ENCODE measurements at regions not wholly inside any gene's neighbourhood (a gene's known extent, or its start where the extent isn't known, plus 50 kb on each side); places are given as distances from the start of the nearest gene placed in this dataset.

DNA sequence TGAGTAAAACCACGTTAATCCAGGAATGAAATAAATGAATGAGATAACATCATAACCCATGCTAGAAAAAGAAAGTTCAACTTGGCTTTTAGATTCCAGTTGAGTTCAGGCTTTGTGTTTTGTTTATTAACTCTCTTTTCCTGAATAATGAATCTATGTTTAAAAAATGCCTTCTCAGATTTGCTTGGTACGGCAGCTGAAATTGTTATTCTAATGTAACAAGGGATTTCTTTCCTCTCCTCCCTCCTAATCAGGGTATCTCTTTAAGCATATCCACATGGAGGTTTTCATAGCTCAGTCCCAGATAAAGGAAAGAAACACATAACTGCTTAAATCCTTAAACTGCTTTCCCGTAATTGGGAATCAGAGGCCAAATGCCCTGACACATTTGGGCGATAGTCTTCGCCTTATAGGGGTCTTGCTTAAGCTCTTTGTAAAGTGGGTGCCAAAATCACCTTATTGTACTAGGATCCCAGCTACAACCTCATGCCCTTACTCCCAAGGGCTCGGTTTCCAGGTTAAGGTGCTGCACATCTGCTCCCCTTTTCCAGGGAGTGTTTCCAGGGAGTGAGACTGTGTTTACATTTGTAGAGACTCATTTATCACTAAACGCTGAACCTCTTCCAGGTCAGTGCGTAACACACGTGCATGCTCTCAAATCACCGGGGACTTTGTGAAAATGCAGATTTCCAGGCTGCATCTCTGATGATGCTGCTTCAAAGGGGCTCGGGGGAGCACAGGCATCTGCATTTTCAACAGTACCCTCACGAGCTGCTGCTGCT lies 142.8 kb upstream of the FOXF1 start:
- Mint-ChIP-seq H3K36me3 (ENCODE audit: low read depth) (no peaks in the 10 kb centered on the region), H3K4me3 (no peak overlapping the region), H3K27me3 (ENCODE audit: insufficient read depth) (peaks cover 11% of the 10 kb centered on the region), H3K9me3 (no peaks in the 10 kb centered on the region), H3K4me1 (peaks cover 6% of the 10 kb centered on the region), H3K27ac (no peak overlapping the region)
- H3K36me3 ChIP-seq (ENCODE audit: control insufficient read depth, insufficient read depth, low read length) = no peaks in the 10 kb centered on the region
- TF ChIP-seq, protein P1, sequence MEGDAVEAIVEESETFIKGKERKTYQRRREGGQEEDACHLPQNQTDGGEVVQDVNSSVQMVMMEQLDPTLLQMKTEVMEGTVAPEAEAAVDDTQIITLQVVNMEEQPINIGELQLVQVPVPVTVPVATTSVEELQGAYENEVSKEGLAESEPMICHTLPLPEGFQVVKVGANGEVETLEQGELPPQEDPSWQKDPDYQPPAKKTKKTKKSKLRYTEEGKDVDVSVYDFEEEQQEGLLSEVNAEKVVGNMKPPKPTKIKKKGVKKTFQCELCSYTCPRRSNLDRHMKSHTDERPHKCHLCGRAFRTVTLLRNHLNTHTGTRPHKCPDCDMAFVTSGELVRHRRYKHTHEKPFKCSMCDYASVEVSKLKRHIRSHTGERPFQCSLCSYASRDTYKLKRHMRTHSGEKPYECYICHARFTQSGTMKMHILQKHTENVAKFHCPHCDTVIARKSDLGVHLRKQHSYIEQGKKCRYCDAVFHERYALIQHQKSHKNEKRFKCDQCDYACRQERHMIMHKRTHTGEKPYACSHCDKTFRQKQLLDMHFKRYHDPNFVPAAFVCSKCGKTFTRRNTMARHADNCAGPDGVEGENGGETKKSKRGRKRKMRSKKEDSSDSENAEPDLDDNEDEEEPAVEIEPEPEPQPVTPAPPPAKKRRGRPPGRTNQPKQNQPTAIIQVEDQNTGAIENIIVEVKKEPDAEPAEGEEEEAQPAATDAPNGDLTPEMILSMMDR (conservative IDR thresholded peaks at IDR 0.05) = no peak
- H3K9me3 ChIP-seq (ENCODE audit: control insufficient read depth, low read length) = no peaks in the 10 kb centered on the region
- H3K27me3 ChIP-seq (ENCODE audit: control insufficient read depth, insufficient read depth, low read length, poor library complexity, severe bottlenecking) = no peaks in the 10 kb centered on the region
- WGBS, 2 experiments (ENCODE audit: insufficient coverage in 1 of 2, insufficient read length in 1 of 2) = 87 to 89% methylated on average over 9 to 11 of the region's 12 CpGs
- no peak overlapping the region for H3K4me3 ChIP-seq (ENCODE audit: low read length)
- DNase-seq = no peak
- no peaks in the 10 kb centered on the region for H3K4me1 ChIP-seq (ENCODE audit: control insufficient read depth, insufficient read depth, low read length)
- no peak overlapping the region for H3K9ac ChIP-seq (ENCODE audit: extremely low read depth, low read length, poor library complexity, severe bottlenecking)
- H3K27ac ChIP-seq (ENCODE audit: low read depth, low read length) = no peak overlapping the region

DNA sequence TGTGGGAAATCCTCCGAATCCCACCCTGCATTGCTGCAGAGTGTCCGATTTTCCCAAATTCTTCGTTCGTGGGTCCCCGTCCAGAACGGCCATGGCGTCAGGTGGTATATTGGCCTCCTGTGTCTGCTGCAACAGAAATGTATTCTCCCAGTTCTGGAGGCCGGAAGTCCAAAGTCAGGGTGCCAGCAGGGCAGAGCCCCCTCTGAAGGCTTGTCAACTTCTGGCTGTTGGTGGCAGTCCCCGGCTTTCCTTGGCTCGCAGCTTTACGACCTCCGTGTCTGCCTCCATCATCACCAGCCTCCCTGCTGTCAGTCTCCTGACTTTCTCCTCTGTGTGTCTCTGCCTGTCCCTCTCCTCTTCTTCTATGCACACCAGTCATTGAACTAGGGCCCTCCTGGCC lies 142.1 kb upstream of the FOXF1 start:
- Mint-ChIP-seq H3K9me3 (no peaks in the 10 kb centered on the region), H3K4me1 (peaks cover 6% of the 10 kb centered on the region), H3K27ac (no peak overlapping the region), H3K36me3 (ENCODE audit: low read depth) (no peaks in the 10 kb centered on the region), H3K27me3 (ENCODE audit: insufficient read depth) (peaks cover 10% of the 10 kb centered on the region), H3K4me3 (no peak overlapping the region)
- TF ChIP-seq, protein P1 (conservative IDR thresholded peaks at IDR 0.05) = no peak
- Histone ChIP-seq H3K9me3 (ENCODE audit: control insufficient read depth, low read length) (no peaks in the 10 kb centered on the region), H3K36me3 (ENCODE audit: control insufficient read depth, insufficient read depth, low read length) (no peaks in the 10 kb centered on the region), H3K27me3 (ENCODE audit: control insufficient read depth, insufficient read depth, low read length, poor library complexity, severe bottlenecking) (no peaks in the 10 kb centered on the region), H3K9ac (ENCODE audit: extremely low read depth, low read length, poor library complexity, severe bottlenecking) (no peak overlapping the region), H3K27ac (ENCODE audit: low read depth, low read length) (no peak overlapping the region), H3K4me3 (ENCODE audit: low read length) (no peak overlapping the region), H3K4me1 (ENCODE audit: control insufficient read depth, insufficient read depth, low read length) (no peaks in the 10 kb centered on the region)
- WGBS, 2 experiments (ENCODE audit: insufficient coverage in 1 of 2, insufficient read length in 1 of 2) = 85 to 89% methylated on average over 8 to 12 of the region's 12 CpGs
- no peak for DNase-seq

DNA sequence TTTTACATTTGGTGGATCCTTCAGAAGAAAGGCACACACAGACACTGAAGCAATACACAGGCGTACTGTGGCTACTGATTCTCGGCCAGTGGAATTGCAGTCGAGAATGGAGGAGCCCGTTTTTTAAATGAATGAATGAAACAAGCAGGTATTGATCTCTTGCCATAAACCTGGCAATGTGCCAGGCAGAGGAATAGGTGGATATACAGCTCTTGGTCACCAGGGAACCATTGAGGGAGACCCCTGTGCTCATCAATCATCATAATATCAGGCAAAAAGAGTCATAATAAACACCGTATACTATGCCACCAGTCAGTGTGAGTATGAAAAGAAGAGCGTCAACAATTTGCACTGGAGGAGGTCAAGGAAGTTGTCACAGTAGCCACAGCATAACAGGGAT lies 140.3 kb upstream of the FOXF1 start:
- H3K36me3 Mint-ChIP-seq (ENCODE audit: low read depth) = no peaks in the 10 kb centered on the region

More for the DNA sequence above, 140.3 kb upstream of the FOXF1 start:
- Mint-ChIP-seq H3K27ac (no peak overlapping the region), H3K4me1 (peaks cover 6% of the 10 kb centered on the region), H3K27me3 (ENCODE audit: insufficient read depth) (peaks cover 8% of the 10 kb centered on the region), H3K9me3 (peaks cover 10% of the 10 kb centered on the region), H3K4me3 (no peak overlapping the region)
- Histone ChIP-seq H3K9ac (ENCODE audit: extremely low read depth, low read length, poor library complexity, severe bottlenecking) (no peak overlapping the region), H3K9me3 (ENCODE audit: control insufficient read depth, low read length) (no peaks in the 10 kb centered on the region), H3K27me3 (ENCODE audit: control insufficient read depth, insufficient read depth, low read length, poor library complexity, severe bottlenecking) (no peaks in the 10 kb centered on the region), H3K27ac (ENCODE audit: low read depth, low read length) (no peak overlapping the region), H3K4me1 (ENCODE audit: control insufficient read depth, insufficient read depth, low read length) (no peaks in the 10 kb centered on the region), H3K4me3 (ENCODE audit: low read length) (no peak overlapping the region), H3K36me3 (ENCODE audit: control insufficient read depth, insufficient read depth, low read length) (no peaks in the 10 kb centered on the region)
- no peak for DNase-seq
- TF ChIP-seq, protein P1 (conservative IDR thresholded peaks at IDR 0.05) = no peak
- WGBS, 2 experiments (ENCODE audit: insufficient coverage in 1 of 2, insufficient read length in 1 of 2) = 88 to 96% methylated on average over 6 of the region's 6 CpGs

Measured in endodermal cell (in vitro differentiated cells).